SK-N-SH treated with all-trans-retinoic acid at 6 μM for 48 hours (cell line): ENCODE measurements at regions not wholly inside any gene's neighbourhood (a gene's known extent, or its start where the extent isn't known, plus 50 kb on each side); places are given as distances from the start of the nearest gene placed in this dataset.

Experiments
- ATAC-seq: fragments of 200-7000 bp; cut with Tn5 transposase; 3 replicates; pipeline ENCODE4 v1.9.1; 2020; ENCODE audit warnings: mild to moderate bottlenecking, moderate library complexity
- ARNTL ChIP-seq: fragments of 450-650 bp; formaldehyde crosslinking; IDR thresholded peaks from 2 replicates; pipeline ENCODE4 v1.5.0; 2020; ENCODE audit warnings: low read depth, mild to moderate bottlenecking, moderate library complexity, borderline replicate concordance
- BACH2 ChIP-seq: fragments of 250-450 bp; sonication (Bioruptor Pico); IDR thresholded peaks from 2 replicates; pipeline ENCODE4 v1.9.0; 2021; ENCODE audit warnings: mild to moderate bottlenecking, borderline replicate concordance
- ESRRG ChIP-seq: fragments of 250-450 bp; sonication (Bioruptor Pico); IDR thresholded peaks from 2 replicates; pipeline ENCODE4 v1.6.1; 2021; ENCODE audit warnings: mild to moderate bottlenecking
- GLIS3 ChIP-seq: fragments of 250-450 bp; sonication (Bioruptor Pico); IDR thresholded peaks from 2 replicates; pipeline ENCODE4 v1.5.0; 2020; ENCODE audit warnings: mild to moderate bottlenecking, moderate library complexity
- ISL1 ChIP-seq: fragments of 250-450 bp; sonication (Bioruptor Pico); IDR thresholded peaks from 2 replicates; pipeline ENCODE4 v2.1.2; 2022; ENCODE audit warnings: mild to moderate bottlenecking, moderate library complexity
- OSR1 ChIP-seq: fragments of 250-450 bp; sonication (Bioruptor Pico); IDR thresholded peaks from 2 replicates; pipeline ENCODE4 v1.8.0; 2022; ENCODE audit warnings: moderate library complexity, mild to moderate bottlenecking, inconsistent platforms
- PPARA ChIP-seq: fragments of 250-450 bp; sonication (Bioruptor Pico); IDR thresholded peaks from 2 replicates; pipeline ENCODE4 v1.5.0; 2020; ENCODE audit warnings: mild to moderate bottlenecking, borderline replicate concordance
- RARB ChIP-seq: fragments of 250-450 bp; sonication (Bioruptor Pico); IDR thresholded peaks from 2 replicates; pipeline ENCODE4 v1.8.0; 2021; ENCODE audit warnings: mild to moderate bottlenecking, moderate library complexity
- SNAI2 ChIP-seq: fragments of 250-450 bp; sonication (Bioruptor Pico); IDR thresholded peaks from 2 replicates; pipeline ENCODE4 v1.5.0; 2020; ENCODE audit warnings: mild to moderate bottlenecking, moderate library complexity
- TCF4 ChIP-seq: fragments of 250-450 bp; sonication (Bioruptor Pico); IDR thresholded peaks from 2 replicates; pipeline ENCODE4 v1.8.0; 2021; ENCODE audit warnings: mild to moderate bottlenecking, moderate library complexity, borderline replicate concordance
- TOX ChIP-seq: fragments of 250-450 bp; sonication (Bioruptor Pico); IDR thresholded peaks from 2 replicates; pipeline ENCODE4 v1.8.0; 2021; ENCODE audit warnings: mild to moderate bottlenecking, moderate library complexity, borderline replicate concordance
- ZC3H10 ChIP-seq: fragments of 250-450 bp; sonication (Bioruptor Pico); IDR thresholded peaks from 2 replicates; pipeline ENCODE4 v1.5.1; 2021; ENCODE audit warnings: mild to moderate bottlenecking, moderate library complexity
- ZFP3 ChIP-seq: fragments of 250-450 bp; sonication (Bioruptor Pico); IDR thresholded peaks from 2 replicates; pipeline ENCODE4 v1.5.0; 2020; ENCODE audit warnings: mild to moderate bottlenecking, moderate library complexity
- ZFP30 ChIP-seq: fragments of 450-650 bp; formaldehyde crosslinking; IDR thresholded peaks from 2 replicates; pipeline ENCODE4 v1.5.0; 2022; ENCODE audit warnings: mild to moderate bottlenecking, moderate library complexity
- ZNF565 ChIP-seq: fragments of 450-650 bp; formaldehyde crosslinking; conservative IDR thresholded peaks from 2 replicates; pipeline ENCODE4 v1.5.0; 2020; ENCODE audit warnings: low read depth, mild to moderate bottlenecking, moderate library complexity
- ZNF70 ChIP-seq: fragments of 450-650 bp; formaldehyde crosslinking; IDR thresholded peaks from 2 replicates; pipeline ENCODE4 v1.5.0; 2020; ENCODE audit warnings: mild to moderate bottlenecking, moderate library complexity
- ZNF8 ChIP-seq: fragments of 450-650 bp; formaldehyde crosslinking; IDR thresholded peaks from 2 replicates; pipeline ENCODE4 v1.5.0; 2020; ENCODE audit warnings: mild to moderate bottlenecking, moderate library complexity
- TF ChIP-seq, protein P1 (sequence below): fragments of 250-450 bp; sonication (Bioruptor Pico); IDR thresholded peaks from 2 replicates; pipeline ENCODE4 v1.5.0; 2020; ENCODE audit warnings: mild to moderate bottlenecking, moderate library complexity
- TF ChIP-seq, protein P2 (sequence below): fragments of 250-450 bp; sonication (Bioruptor Pico); IDR thresholded peaks from 2 replicates; pipeline ENCODE4 v1.8.0; 2020; ENCODE audit warnings: mild to moderate bottlenecking, moderate library complexity, borderline replicate concordance
- TF ChIP-seq, protein P3 (sequence below): fragments of 250-450 bp; sonication (Bioruptor Pico); IDR thresholded peaks from 2 replicates; pipeline ENCODE4 v1.5.1; 2020; ENCODE audit warnings: low read depth, mild to moderate bottlenecking, moderate library complexity
- TF ChIP-seq, protein P4 (sequence below): fragments of 250-450 bp; sonication (Bioruptor Pico); IDR thresholded peaks from 2 replicates; pipeline ENCODE4 v1.5.1; 2021; ENCODE audit warnings: mild to moderate bottlenecking, moderate library complexity
- TF ChIP-seq, protein P5 (sequence below): fragments of 250-450 bp; sonication (Bioruptor Pico); IDR thresholded peaks from 2 replicates; pipeline ENCODE4 v1.8.0; 2021; ENCODE audit warnings: low read depth, mild to moderate bottlenecking, moderate library complexity, borderline replicate concordance

DNA sequence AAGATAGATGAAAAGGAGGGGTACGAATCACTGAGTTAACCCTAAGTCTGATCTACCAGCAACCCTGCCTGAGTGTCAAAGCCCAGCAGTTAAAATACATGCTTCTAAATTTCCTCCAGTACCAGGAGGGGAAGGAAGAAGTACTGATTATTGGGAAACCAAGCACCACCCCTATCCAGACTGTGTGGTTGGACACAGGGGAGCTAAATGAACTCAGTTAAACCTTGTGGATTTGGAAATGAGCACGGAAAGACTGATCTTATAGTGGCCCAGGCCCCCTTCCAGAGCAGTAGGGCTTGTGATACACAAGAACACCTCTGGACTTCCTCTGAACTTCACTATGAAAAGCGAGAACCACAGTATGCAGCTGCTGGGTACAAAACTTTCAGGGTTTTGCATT lies 585.6 kb downstream of the MAFB start:
- no peak for ATAC-seq

DNA sequence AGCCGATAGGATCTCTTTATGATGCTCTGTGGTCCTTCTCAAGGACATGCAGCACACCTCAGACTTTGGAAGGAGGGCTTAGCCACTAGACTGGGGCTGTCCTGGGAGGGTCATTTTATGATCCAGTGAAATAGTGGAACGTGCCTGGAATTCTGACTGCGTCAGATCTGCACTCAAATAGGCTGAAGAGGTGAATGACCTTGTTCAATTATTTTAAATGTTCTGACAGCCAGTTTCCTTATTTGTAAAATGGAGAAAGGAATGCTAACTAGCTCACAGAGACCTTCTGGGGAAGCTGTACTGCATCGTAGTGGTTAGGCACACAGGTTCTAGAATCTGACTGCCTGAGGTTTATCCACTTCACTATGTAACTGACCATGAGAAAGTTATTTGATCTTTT lies 587.5 kb downstream of the MAFB start:
- TF ChIP-seq ZNF8 (no peak), ZC3H10 (CRISPR knock-in tag) (no peak), RARB (no peak)
- TF ChIP-seq, all 23 proteins: peak for 0
- ATAC-seq: no peak

More for the DNA sequence above, 585.6 kb downstream of the MAFB start:
- TF ChIP-seq, protein P1, sequence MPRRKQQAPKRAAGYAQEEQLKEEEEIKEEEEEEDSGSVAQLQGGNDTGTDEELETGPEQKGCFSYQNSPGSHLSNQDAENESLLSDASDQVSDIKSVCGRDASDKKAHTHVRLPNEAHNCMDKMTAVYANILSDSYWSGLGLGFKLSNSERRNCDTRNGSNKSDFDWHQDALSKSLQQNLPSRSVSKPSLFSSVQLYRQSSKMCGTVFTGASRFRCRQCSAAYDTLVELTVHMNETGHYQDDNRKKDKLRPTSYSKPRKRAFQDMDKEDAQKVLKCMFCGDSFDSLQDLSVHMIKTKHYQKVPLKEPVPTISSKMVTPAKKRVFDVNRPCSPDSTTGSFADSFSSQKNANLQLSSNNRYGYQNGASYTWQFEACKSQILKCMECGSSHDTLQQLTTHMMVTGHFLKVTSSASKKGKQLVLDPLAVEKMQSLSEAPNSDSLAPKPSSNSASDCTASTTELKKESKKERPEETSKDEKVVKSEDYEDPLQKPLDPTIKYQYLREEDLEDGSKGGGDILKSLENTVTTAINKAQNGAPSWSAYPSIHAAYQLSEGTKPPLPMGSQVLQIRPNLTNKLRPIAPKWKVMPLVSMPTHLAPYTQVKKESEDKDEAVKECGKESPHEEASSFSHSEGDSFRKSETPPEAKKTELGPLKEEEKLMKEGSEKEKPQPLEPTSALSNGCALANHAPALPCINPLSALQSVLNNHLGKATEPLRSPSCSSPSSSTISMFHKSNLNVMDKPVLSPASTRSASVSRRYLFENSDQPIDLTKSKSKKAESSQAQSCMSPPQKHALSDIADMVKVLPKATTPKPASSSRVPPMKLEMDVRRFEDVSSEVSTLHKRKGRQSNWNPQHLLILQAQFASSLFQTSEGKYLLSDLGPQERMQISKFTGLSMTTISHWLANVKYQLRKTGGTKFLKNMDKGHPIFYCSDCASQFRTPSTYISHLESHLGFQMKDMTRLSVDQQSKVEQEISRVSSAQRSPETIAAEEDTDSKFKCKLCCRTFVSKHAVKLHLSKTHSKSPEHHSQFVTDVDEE (CRISPR knock-in tag): no peak
- TF ChIP-seq RARB: no peak
- TF ChIP-seq ZFP30: no peak
- TF ChIP-seq ZNF565: no peak
- TF ChIP-seq ZNF8: no peak
- TF ChIP-seq ZFP3 (CRISPR knock-in tag): no peak
- no peak for TF ChIP-seq PPARA (CRISPR knock-in tag)
- TF ChIP-seq BACH2 (CRISPR knock-in tag): no peak
- TF ChIP-seq GLIS3 (CRISPR knock-in tag): no peak

DNA sequence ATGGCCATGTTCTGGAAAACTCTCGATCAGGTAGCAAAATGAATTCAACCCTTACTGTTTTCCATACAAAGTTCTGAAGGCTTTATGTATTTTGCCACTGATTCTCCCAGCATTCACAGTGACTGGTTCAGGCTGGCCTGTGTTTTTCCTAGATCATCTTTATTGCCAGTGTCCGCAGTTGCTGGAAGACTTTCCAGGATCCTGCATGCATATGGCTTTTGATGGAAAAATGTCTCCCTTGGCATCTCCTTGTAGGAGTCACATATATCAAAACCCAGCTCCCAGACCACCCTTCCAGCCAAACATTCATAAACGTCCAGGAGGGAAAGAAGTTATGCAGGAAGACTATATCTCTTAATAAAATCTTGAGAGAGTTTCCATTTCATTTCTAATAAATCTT lies 588.8 kb downstream of the MAFB start:
- no peak for ATAC-seq
- TF ChIP-seq ZNF565 (no peak), BACH2 (CRISPR knock-in tag) (no peak), SNAI2 (CRISPR knock-in tag) (no peak), ZNF8 (no peak), OSR1 (CRISPR knock-in tag) (no peak), ESRRG (CRISPR knock-in tag) (no peak), PPARA (CRISPR knock-in tag) (no peak), ZFP30 (no peak), TCF4 (CRISPR knock-in tag) (no peak), GLIS3 (CRISPR knock-in tag) (no peak), ZNF70 (no peak)
- TF ChIP-seq, protein P2, sequence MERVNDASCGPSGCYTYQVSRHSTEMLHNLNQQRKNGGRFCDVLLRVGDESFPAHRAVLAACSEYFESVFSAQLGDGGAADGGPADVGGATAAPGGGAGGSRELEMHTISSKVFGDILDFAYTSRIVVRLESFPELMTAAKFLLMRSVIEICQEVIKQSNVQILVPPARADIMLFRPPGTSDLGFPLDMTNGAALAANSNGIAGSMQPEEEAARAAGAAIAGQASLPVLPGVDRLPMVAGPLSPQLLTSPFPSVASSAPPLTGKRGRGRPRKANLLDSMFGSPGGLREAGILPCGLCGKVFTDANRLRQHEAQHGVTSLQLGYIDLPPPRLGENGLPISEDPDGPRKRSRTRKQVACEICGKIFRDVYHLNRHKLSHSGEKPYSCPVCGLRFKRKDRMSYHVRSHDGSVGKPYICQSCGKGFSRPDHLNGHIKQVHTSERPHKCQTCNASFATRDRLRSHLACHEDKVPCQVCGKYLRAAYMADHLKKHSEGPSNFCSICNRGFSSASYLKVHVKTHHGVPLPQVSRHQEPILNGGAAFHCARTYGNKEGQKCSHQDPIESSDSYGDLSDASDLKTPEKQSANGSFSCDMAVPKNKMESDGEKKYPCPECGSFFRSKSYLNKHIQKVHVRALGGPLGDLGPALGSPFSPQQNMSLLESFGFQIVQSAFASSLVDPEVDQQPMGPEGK (CRISPR knock-in tag): no peak
- TF ChIP-seq, protein P3, sequence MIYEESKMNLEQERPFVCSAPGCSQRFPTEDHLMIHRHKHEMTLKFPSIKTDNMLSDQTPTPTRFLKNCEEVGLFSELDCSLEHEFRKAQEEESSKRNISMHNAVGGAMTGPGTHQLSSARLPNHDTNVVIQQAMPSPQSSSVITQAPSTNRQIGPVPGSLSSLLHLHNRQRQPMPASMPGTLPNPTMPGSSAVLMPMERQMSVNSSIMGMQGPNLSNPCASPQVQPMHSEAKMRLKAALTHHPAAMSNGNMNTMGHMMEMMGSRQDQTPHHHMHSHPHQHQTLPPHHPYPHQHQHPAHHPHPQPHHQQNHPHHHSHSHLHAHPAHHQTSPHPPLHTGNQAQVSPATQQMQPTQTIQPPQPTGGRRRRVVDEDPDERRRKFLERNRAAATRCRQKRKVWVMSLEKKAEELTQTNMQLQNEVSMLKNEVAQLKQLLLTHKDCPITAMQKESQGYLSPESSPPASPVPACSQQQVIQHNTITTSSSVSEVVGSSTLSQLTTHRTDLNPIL: no peak

DNA sequence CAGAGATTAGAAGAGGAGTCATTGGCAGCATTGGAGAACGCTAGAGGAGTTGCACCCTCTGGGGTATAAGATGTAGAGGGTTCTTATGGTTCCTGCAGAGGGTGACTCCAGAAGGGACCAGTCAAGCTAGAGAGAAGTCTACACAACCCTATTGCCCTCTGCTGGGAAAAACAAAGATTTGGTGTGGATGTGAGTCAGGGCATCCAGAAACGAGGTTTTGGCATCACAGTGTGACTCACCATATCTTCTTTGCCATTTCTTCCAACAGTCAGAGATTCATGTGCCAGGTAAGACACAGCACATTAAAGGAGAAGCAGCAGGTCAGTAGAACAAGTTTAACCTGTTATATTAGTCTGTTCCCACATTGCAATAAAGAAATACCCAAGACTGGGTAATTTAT lies 598.8 kb downstream of the MAFB start:
- ATAC-seq: no peak
- TF ChIP-seq ZFP3 (CRISPR knock-in tag) (no peak), TCF4 (CRISPR knock-in tag) (no peak), TOX (CRISPR knock-in tag) (no peak), ESRRG (CRISPR knock-in tag) (no peak), RARB (no peak), SNAI2 (CRISPR knock-in tag) (no peak), ARNTL (CRISPR knock-in tag) (no peak), ZNF565 (no peak), GLIS3 (CRISPR knock-in tag) (no peak), BACH2 (CRISPR knock-in tag) (no peak), PPARA (CRISPR knock-in tag) (no peak), ZC3H10 (CRISPR knock-in tag) (no peak), ISL1 (no peak), OSR1 (CRISPR knock-in tag) (no peak), ZNF8 (no peak)
- TF ChIP-seq, protein P3: no peak
- TF ChIP-seq, protein P1 (CRISPR knock-in tag): no peak
- TF ChIP-seq, protein P4, sequence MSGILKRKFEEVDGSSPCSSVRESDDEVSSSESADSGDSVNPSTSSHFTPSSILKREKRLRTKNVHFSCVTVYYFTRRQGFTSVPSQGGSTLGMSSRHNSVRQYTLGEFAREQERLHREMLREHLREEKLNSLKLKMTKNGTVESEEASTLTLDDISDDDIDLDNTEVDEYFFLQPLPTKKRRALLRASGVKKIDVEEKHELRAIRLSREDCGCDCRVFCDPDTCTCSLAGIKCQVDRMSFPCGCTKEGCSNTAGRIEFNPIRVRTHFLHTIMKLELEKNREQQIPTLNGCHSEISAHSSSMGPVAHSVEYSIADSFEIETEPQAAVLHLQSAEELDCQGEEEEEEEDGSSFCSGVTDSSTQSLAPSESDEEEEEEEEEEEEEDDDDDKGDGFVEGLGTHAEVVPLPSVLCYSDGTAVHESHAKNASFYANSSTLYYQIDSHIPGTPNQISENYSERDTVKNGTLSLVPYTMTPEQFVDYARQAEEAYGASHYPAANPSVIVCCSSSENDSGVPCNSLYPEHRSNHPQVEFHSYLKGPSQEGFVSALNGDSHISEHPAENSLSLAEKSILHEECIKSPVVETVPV (CRISPR knock-in tag): no peak
- TF ChIP-seq, protein P5, sequence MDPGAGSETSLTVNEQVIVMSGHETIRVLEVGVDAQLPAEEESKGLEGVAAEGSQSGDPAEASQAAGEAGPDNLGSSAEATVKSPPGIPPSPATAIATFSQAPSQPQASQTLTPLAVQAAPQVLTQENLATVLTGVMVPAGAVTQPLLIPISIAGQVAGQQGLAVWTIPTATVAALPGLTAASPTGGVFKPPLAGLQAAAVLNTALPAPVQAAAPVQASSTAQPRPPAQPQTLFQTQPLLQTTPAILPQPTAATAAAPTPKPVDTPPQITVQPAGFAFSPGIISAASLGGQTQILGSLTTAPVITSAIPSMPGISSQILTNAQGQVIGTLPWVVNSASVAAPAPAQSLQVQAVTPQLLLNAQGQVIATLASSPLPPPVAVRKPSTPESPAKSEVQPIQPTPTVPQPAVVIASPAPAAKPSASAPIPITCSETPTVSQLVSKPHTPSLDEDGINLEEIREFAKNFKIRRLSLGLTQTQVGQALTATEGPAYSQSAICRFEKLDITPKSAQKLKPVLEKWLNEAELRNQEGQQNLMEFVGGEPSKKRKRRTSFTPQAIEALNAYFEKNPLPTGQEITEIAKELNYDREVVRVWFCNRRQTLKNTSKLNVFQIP (CRISPR knock-in tag): no peak
- TF ChIP-seq, all 23 proteins: peak for 0
